GM12865 (cell line): ENCODE measurements at regions not wholly inside any gene's neighbourhood (a gene's known extent, or its start where the extent isn't known, plus 50 kb on each side); places are given as distances from the start of the nearest gene placed in this dataset.
"Not testable (repeated sequence)": the region's sequence is repeated elsewhere in the genome, so short reads cannot be mapped to it uniquely, and the experiment has no call there.

ENCODE experiments used
- DNase-seq: peaks from one replicate; pipeline ENCODE4 v3.0.0; 2010; ENCODE audit warnings: low read depth
- H3K4me3 ChIP-seq: 2 replicates; pipeline ENCODE4 v1.5.1; 2011; ENCODE audit warnings: mild to moderate bottlenecking, low read depth, low read length, control low read depth
- CTCF ChIP-seq: IDR thresholded peaks from 2 replicates; pipeline ENCODE4 v1.5.1; 2011; ENCODE audit warnings: low read length, control low read depth, low read depth, inconsistent platforms; ENCODE audit not compliant: insufficient read depth; ENCODE audit errors: missing control alignments

GRCh38 chr1:208722592-208722991, 478.4 kb upstream of the PLXNA2 start:
- no peak for DNase-seq
- H3K4me3 ChIP-seq: no peak overlapping the region
- no peak for TF ChIP-seq CTCF

- no peak for DNase-seq
- no peak overlapping the region for H3K4me3 ChIP-seq
- TF ChIP-seq CTCF: no peak
Observed at GRCh38 chr1:208724079-208724478, 479.9 kb upstream of the PLXNA2 start.

GRCh38 chr1:208728815-208729214, 484.6 kb upstream of the PLXNA2 start:
- no peak overlapping the region for H3K4me3 ChIP-seq
- no peak for DNase-seq
- no peak for TF ChIP-seq CTCF

GRCh38 chr1:208731981-208732821, 488.0 kb upstream of the PLXNA2 start:
- TF ChIP-seq CTCF: no peak
- peak overlapping the region; percentile 39; the same call in 1 of the 2 replicates for H3K4me3 ChIP-seq
- DNase-seq: peak; percentile 63

GRCh38 chr1:208737161-208737560, 493.0 kb upstream of the PLXNA2 start:
- TF ChIP-seq CTCF: no peak
- no peak overlapping the region for H3K4me3 ChIP-seq
- no peak for DNase-seq

- DNase-seq: peak; percentile 73
- TF ChIP-seq CTCF: peak; percentile 34
- H3K4me3 ChIP-seq: no peak overlapping the region
Observed at GRCh38 chr1:208737922-208738321, 493.7 kb upstream of the PLXNA2 start.

- not testable (repeated sequence) for DNase-seq, H3K4me3 ChIP-seq
Observed at GRCh38 chr1:208739636-208740035, 495.5 kb upstream of the PLXNA2 start.
